ENCODE measurements at regions not wholly inside any gene's neighbourhood (a gene's known extent, or its start where the extent isn't known, plus 50 kb on each side); places are given as distances from the start of the nearest gene placed in this dataset.

- WGBS (ENCODE audit: insufficient coverage) = 93% methylated on average over 9 of the region's 9 CpGs
- Histone ChIP-seq H3K9me3 (ENCODE audit: control extremely low read depth in 1 of 5, control insufficient read depth in 4 of 5, insufficient read depth in 2 of 5, low read depth in 1 of 5, low read length in 4 of 5) (no peaks in the 10 kb centered on the region), H3K4me3 (ENCODE audit: control insufficient read depth in 1 of 7, extremely low read depth in 1 of 7, insufficient read depth in 4 of 7, low read depth in 2 of 7, low read length in 6 of 7) (no peak overlapping the region), H3K27ac (ENCODE audit: insufficient read depth in 1 of 2, low read depth in 1 of 2, low read length in 2 of 2, poor library complexity in 1 of 2, severe bottlenecking in 2 of 2) (no peak overlapping the region), H3K27me3 (replicated peaks in 2 of 5; ENCODE audit: control insufficient read depth in 4 of 5, insufficient read depth in 5 of 5, low read length in 4 of 5) (no peaks in the 10 kb centered on the region), H3K4me1 (ENCODE audit: control extremely low read depth in 1 of 4, control insufficient read depth in 4 of 4, insufficient read depth in 4 of 4, low read length in 3 of 4) (no peaks in the 10 kb centered on the region), H3K36me3 (ENCODE audit: control insufficient read depth in 4 of 4, insufficient read depth in 4 of 4, low read length in 3 of 4) (no peaks in the 10 kb centered on the region)
- POLR2A ChIA-PET = no interaction called here
- CTCF ChIA-PET = no interaction called here
- DNase-seq = no peak
Observed at GRCh38 chr10:35884657-35885071, 242.6 kb upstream of the FZD8 start.

- Histone ChIP-seq H3K36me3 (ENCODE audit: control insufficient read depth in 4 of 4, insufficient read depth in 4 of 4, low read length in 3 of 4) (no peaks in the 10 kb centered on the region), H3K4me1 (ENCODE audit: control extremely low read depth in 1 of 4, control insufficient read depth in 4 of 4, insufficient read depth in 4 of 4, low read length in 3 of 4) (no peaks in the 10 kb centered on the region), H3K27ac (ENCODE audit: insufficient read depth in 1 of 2, low read depth in 1 of 2, low read length in 2 of 2, poor library complexity in 1 of 2, severe bottlenecking in 2 of 2) (no peak overlapping the region), H3K27me3 (replicated peaks in 2 of 5; ENCODE audit: control insufficient read depth in 4 of 5, insufficient read depth in 5 of 5, low read length in 4 of 5) (no peaks in the 10 kb centered on the region), H3K9me3 (ENCODE audit: control extremely low read depth in 1 of 5, control insufficient read depth in 4 of 5, insufficient read depth in 2 of 5, low read depth in 1 of 5, low read length in 4 of 5) (no peaks in the 10 kb centered on the region), H3K4me3 (ENCODE audit: control insufficient read depth in 1 of 7, extremely low read depth in 1 of 7, insufficient read depth in 4 of 7, low read depth in 2 of 7, low read length in 6 of 7) (no peak overlapping the region)
- CTCF ChIA-PET = no interaction called here
- WGBS (ENCODE audit: insufficient coverage) = 98% methylated on average over 7 of the region's 9 CpGs
- DNase-seq = no peak
- POLR2A ChIA-PET = no interaction called here
Observed at GRCh38 chr10:35882422-35883150, 240.5 kb upstream of the FZD8 start.

GRCh38 chr10:35881320-35881719 is 239.2 kb upstream of the FZD8 start:
- WGBS (ENCODE audit: insufficient coverage) = no CpG with 5 or more reads among the region's 2 CpGs
- no peak for DNase-seq
- no peaks in the 10 kb centered on the region for H3K9me3 ChIP-seq (ENCODE audit: control extremely low read depth in 1 of 5, control insufficient read depth in 4 of 5, insufficient read depth in 2 of 5, low read depth in 1 of 5, low read length in 4 of 5)
- no peaks in the 10 kb centered on the region for H3K4me1 ChIP-seq (ENCODE audit: control extremely low read depth in 1 of 4, control insufficient read depth in 4 of 4, insufficient read depth in 4 of 4, low read length in 3 of 4)
- ChIA-PET POLR2A (no interaction called here), CTCF (no interaction called here)
- no peak overlapping the region for H3K27ac ChIP-seq (ENCODE audit: insufficient read depth in 1 of 2, low read depth in 1 of 2, low read length in 2 of 2, poor library complexity in 1 of 2, severe bottlenecking in 2 of 2)
- H3K36me3 ChIP-seq (ENCODE audit: control insufficient read depth in 4 of 4, insufficient read depth in 4 of 4, low read length in 3 of 4) = no peaks in the 10 kb centered on the region
- H3K4me3 ChIP-seq (ENCODE audit: control insufficient read depth in 1 of 7, extremely low read depth in 1 of 7, insufficient read depth in 4 of 7, low read depth in 2 of 7, low read length in 6 of 7) = no peak overlapping the region
- H3K27me3 ChIP-seq (replicated peaks in 2 of 5; ENCODE audit: control insufficient read depth in 4 of 5, insufficient read depth in 5 of 5, low read length in 4 of 5) = no peaks in the 10 kb centered on the region

GRCh38 chr10:35876248-35876647 is 234.2 kb upstream of the FZD8 start:
- 100% methylated on average over 3 of the region's 4 CpGs for WGBS (ENCODE audit: insufficient coverage)
- H3K36me3 ChIP-seq (ENCODE audit: control insufficient read depth in 4 of 4, insufficient read depth in 4 of 4, low read length in 3 of 4) = no peaks in the 10 kb centered on the region
- no peak for DNase-seq
- CTCF ChIA-PET = no interaction called here
- no peaks in the 10 kb centered on the region for H3K27me3 ChIP-seq (replicated peaks in 2 of 5; ENCODE audit: control insufficient read depth in 4 of 5, insufficient read depth in 5 of 5, low read length in 4 of 5)
- no peak overlapping the region for H3K4me3 ChIP-seq (ENCODE audit: control insufficient read depth in 1 of 7, extremely low read depth in 1 of 7, insufficient read depth in 4 of 7, low read depth in 2 of 7, low read length in 6 of 7)
- POLR2A ChIA-PET = no interaction called here
- H3K4me1 ChIP-seq (ENCODE audit: control extremely low read depth in 1 of 4, control insufficient read depth in 4 of 4, insufficient read depth in 4 of 4, low read length in 3 of 4) = peaks cover 0 to 4% (median 1%) of the 10 kb centered on the region in 4 experiments
- H3K9me3 ChIP-seq (ENCODE audit: control extremely low read depth in 1 of 5, control insufficient read depth in 4 of 5, insufficient read depth in 2 of 5, low read depth in 1 of 5, low read length in 4 of 5) = no peaks in the 10 kb centered on the region
- H3K27ac ChIP-seq (ENCODE audit: insufficient read depth in 1 of 2, low read depth in 1 of 2, low read length in 2 of 2, poor library complexity in 1 of 2, severe bottlenecking in 2 of 2) = no peak overlapping the region

GRCh38 chr10:35875016-35875676 is 233.1 kb upstream of the FZD8 start:
- Histone ChIP-seq H3K27ac (ENCODE audit: insufficient read depth in 1 of 2, low read depth in 1 of 2, low read length in 2 of 2, poor library complexity in 1 of 2, severe bottlenecking in 2 of 2) (no peak overlapping the region), H3K9me3 (ENCODE audit: control extremely low read depth in 1 of 5, control insufficient read depth in 4 of 5, insufficient read depth in 2 of 5, low read depth in 1 of 5, low read length in 4 of 5) (no peaks in the 10 kb centered on the region), H3K4me3 (ENCODE audit: control insufficient read depth in 1 of 7, extremely low read depth in 1 of 7, insufficient read depth in 4 of 7, low read depth in 2 of 7, low read length in 6 of 7) (no peak overlapping the region), H3K4me1 (ENCODE audit: control extremely low read depth in 1 of 4, control insufficient read depth in 4 of 4, insufficient read depth in 4 of 4, low read length in 3 of 4) (peaks cover 0 to 8% (median 3%) of the 10 kb centered on the region in 4 experiments), H3K27me3 (replicated peaks in 2 of 5; ENCODE audit: control insufficient read depth in 4 of 5, insufficient read depth in 5 of 5, low read length in 4 of 5) (no peaks in the 10 kb centered on the region), H3K36me3 (ENCODE audit: control insufficient read depth in 4 of 4, insufficient read depth in 4 of 4, low read length in 3 of 4) (no peaks in the 10 kb centered on the region)
- DNase-seq = no peak
- ChIA-PET CTCF (no interaction called here), POLR2A (no interaction called here)
- WGBS (ENCODE audit: insufficient coverage) = 89% methylated on average over 8 of the region's 10 CpGs

- ChIA-PET CTCF (no interaction called here), POLR2A (no interaction called here)
- Histone ChIP-seq H3K27me3 (replicated peaks in 2 of 5; ENCODE audit: control insufficient read depth in 4 of 5, insufficient read depth in 5 of 5, low read length in 4 of 5) (no peaks in the 10 kb centered on the region), H3K36me3 (ENCODE audit: control insufficient read depth in 4 of 4, insufficient read depth in 4 of 4, low read length in 3 of 4) (no peaks in the 10 kb centered on the region), H3K9me3 (ENCODE audit: control extremely low read depth in 1 of 5, control insufficient read depth in 4 of 5, insufficient read depth in 2 of 5, low read depth in 1 of 5, low read length in 4 of 5) (no peaks in the 10 kb centered on the region), H3K4me1 (ENCODE audit: control extremely low read depth in 1 of 4, control insufficient read depth in 4 of 4, insufficient read depth in 4 of 4, low read length in 3 of 4) (peaks cover 0 to 8% (median 3%) of the 10 kb centered on the region in 4 experiments), H3K4me3 (ENCODE audit: control insufficient read depth in 1 of 7, extremely low read depth in 1 of 7, insufficient read depth in 4 of 7, low read depth in 2 of 7, low read length in 6 of 7) (no peak overlapping the region), H3K27ac (ENCODE audit: insufficient read depth in 1 of 2, low read depth in 1 of 2, low read length in 2 of 2, poor library complexity in 1 of 2, severe bottlenecking in 2 of 2) (no peak overlapping the region)
- DNase-seq = no peak
- 97% methylated on average over 3 of the region's 6 CpGs for WGBS (ENCODE audit: insufficient coverage)
Observed at GRCh38 chr10:35874311-35875015, 232.4 kb upstream of the FZD8 start.

GRCh38 chr10:35872671-35873070 is 230.6 kb upstream of the FZD8 start:
- POLR2A ChIA-PET = no interaction called here
- no peaks in the 10 kb centered on the region for H3K9me3 ChIP-seq (ENCODE audit: control extremely low read depth in 1 of 5, control insufficient read depth in 4 of 5, insufficient read depth in 2 of 5, low read depth in 1 of 5, low read length in 4 of 5)
- H3K4me1 ChIP-seq (ENCODE audit: control extremely low read depth in 1 of 4, control insufficient read depth in 4 of 4, insufficient read depth in 4 of 4, low read length in 3 of 4) = peaks cover 0 to 8% (median 3%) of the 10 kb centered on the region in 4 experiments
- 91% methylated on average over 6 of the region's 6 CpGs for WGBS (ENCODE audit: insufficient coverage)
- CTCF ChIA-PET = no interaction called here
- no peak overlapping the region for H3K27ac ChIP-seq (ENCODE audit: insufficient read depth in 1 of 2, low read depth in 1 of 2, low read length in 2 of 2, poor library complexity in 1 of 2, severe bottlenecking in 2 of 2)
- H3K4me3 ChIP-seq (ENCODE audit: control insufficient read depth in 1 of 7, extremely low read depth in 1 of 7, insufficient read depth in 4 of 7, low read depth in 2 of 7, low read length in 6 of 7) = no peak overlapping the region
- H3K36me3 ChIP-seq (ENCODE audit: control insufficient read depth in 4 of 4, insufficient read depth in 4 of 4, low read length in 3 of 4) = no peaks in the 10 kb centered on the region
- H3K27me3 ChIP-seq (replicated peaks in 2 of 5; ENCODE audit: control insufficient read depth in 4 of 5, insufficient read depth in 5 of 5, low read length in 4 of 5) = no peaks in the 10 kb centered on the region
- no peak for DNase-seq
